ENCODE measurements at regions not wholly inside any gene's neighbourhood (a gene's known extent, or its start where the extent isn't known, plus 50 kb on each side); places are given as distances from the start of the nearest gene placed in this dataset.

DNA sequence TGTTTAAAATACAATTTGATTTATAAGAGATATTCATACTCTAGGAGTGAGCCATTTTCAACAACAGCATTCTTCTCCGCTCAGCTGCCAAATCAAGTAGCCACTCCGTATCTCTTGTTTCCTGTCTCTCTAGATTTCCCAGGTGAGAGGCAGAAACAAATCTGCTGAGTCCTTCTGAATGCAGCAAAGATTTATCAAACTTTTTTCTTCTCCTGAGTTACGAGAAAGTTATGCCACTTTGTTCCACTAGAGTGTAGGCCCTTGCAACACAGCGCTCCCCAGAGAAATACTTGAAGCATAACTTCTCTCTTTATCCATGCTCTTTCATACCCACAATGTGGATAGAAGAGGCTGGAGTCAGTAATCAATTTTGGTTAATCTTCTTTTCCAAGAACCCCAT lies 1960.8 kb downstream of the OLFM4 start:
- TF ChIP-seq, protein P1, sequence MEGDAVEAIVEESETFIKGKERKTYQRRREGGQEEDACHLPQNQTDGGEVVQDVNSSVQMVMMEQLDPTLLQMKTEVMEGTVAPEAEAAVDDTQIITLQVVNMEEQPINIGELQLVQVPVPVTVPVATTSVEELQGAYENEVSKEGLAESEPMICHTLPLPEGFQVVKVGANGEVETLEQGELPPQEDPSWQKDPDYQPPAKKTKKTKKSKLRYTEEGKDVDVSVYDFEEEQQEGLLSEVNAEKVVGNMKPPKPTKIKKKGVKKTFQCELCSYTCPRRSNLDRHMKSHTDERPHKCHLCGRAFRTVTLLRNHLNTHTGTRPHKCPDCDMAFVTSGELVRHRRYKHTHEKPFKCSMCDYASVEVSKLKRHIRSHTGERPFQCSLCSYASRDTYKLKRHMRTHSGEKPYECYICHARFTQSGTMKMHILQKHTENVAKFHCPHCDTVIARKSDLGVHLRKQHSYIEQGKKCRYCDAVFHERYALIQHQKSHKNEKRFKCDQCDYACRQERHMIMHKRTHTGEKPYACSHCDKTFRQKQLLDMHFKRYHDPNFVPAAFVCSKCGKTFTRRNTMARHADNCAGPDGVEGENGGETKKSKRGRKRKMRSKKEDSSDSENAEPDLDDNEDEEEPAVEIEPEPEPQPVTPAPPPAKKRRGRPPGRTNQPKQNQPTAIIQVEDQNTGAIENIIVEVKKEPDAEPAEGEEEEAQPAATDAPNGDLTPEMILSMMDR (IDR thresholded peaks at IDR 0.05): no peak
- TF ChIP-seq POLR2A (IDR thresholded peaks at IDR 0.05) (no peak), EP300 (IDR thresholded peaks at IDR 0.05) (no peak)

Data from tibial nerve (tissue), 4 donors.